ENCODE measurements at regions not wholly inside any gene's neighbourhood (a gene's known extent, or its start where the extent isn't known, plus 50 kb on each side); places are given as distances from the start of the nearest gene placed in this dataset.

- no peak overlapping the region for H3T11ph ChIP-seq (ENCODE audit: low read length)
- no peak overlapping the region for H2BK12ac ChIP-seq (ENCODE audit: insufficient read length, low read depth, low read length)
- no peaks in the 10 kb centered on the region for H3K79me2 ChIP-seq (ENCODE audit: insufficient read depth, low read length)
- no peak overlapping the region for H2BK15ac ChIP-seq (ENCODE audit: low read depth, low read length)
- H2BK5ac ChIP-seq (ENCODE audit: insufficient read length, low read length), result no peak overlapping the region
- H3K9ac ChIP-seq (ENCODE audit: extremely low read depth, insufficient read length, low read length), result no peak overlapping the region
- no peak for DNase-seq
- H3K56ac ChIP-seq (ENCODE audit: insufficient read length, low read depth, low read length), result no peak overlapping the region
- H3K9me3 ChIP-seq (ENCODE audit: control insufficient read depth, low read depth, low read length), result peaks cover 4% of the 10 kb centered on the region
- H3K4me1 ChIP-seq (ENCODE audit: insufficient read depth, low read length), result no peaks in the 10 kb centered on the region
- H4K91ac ChIP-seq (ENCODE audit: insufficient read length, low read depth, low read length), result no peak overlapping the region
- no peak overlapping the region for H2BK120ac ChIP-seq (ENCODE audit: low read depth, low read length, poor library complexity, severe bottlenecking)
- H4K20me1 ChIP-seq (ENCODE audit: control insufficient read depth, insufficient read depth, insufficient read length), result no peaks in the 10 kb centered on the region
- TF ChIP-seq CTCF (conservative IDR thresholded peaks at IDR 0.05), result no peak
- H3K9me3 Mint-ChIP-seq, result peaks cover 15 to 21% of the 10 kb centered on the region in 2 experiments
- no peak overlapping the region for H2AFZ ChIP-seq (ENCODE audit: low read length)
- no peaks in the 10 kb centered on the region; the same call in none of the 2 replicates for H3K27me3 Mint-ChIP-seq (ENCODE audit: low read depth)
- peaks cover 0 to 3% of the 10 kb centered on the region in 2 experiments; a peak in 1 of 4 replicates for H3K4me1 Mint-ChIP-seq
- no peaks in the 10 kb centered on the region for H3K23me2 ChIP-seq (ENCODE audit: insufficient read length, low read depth, low read length, poor library complexity, severe bottlenecking)
- H4K5ac ChIP-seq (ENCODE audit: insufficient read length, low read depth, low read length), result no peak overlapping the region
- no peaks in the 10 kb centered on the region for H3K79me1 ChIP-seq (ENCODE audit: insufficient read depth, low read depth, low read length, poor library complexity, severe bottlenecking)
- H3K36me3 Mint-ChIP-seq (ENCODE audit: insufficient read depth in 1 of 3, low read depth in 3 of 3), result peaks cover 0 to 6% (median 0%) of the 10 kb centered on the region in 3 experiments; a peak in 2 of 7 replicates
- H3K27ac ChIP-seq (ENCODE audit: insufficient read length, low read depth, low read length), result no peak overlapping the region
- H3K23ac ChIP-seq (ENCODE audit: insufficient read length, low read depth, low read length), result no peak overlapping the region
- no peak overlapping the region for H2BK20ac ChIP-seq (ENCODE audit: low read depth, low read length, poor library complexity, severe bottlenecking)
- no peak overlapping the region for H3K4ac ChIP-seq (ENCODE audit: low read depth, low read length)
- H3K4me2 ChIP-seq (ENCODE audit: insufficient read depth, insufficient read length, low read length), result no peak overlapping the region
- no peaks in the 10 kb centered on the region for H3K27me3 ChIP-seq (ENCODE audit: insufficient read depth, low read length)
- H2AK5ac ChIP-seq (ENCODE audit: insufficient read length, low read length), result no peak overlapping the region
- WGBS (ENCODE audit: extremely low coverage, insufficient read length, low lambda C conversion rate), result no CpG with 5 or more reads among the region's 11 CpGs
- H3K18ac ChIP-seq (ENCODE audit: insufficient read length, low read depth, low read length), result no peak overlapping the region
- H4K8ac ChIP-seq (replicated peaks; ENCODE audit: insufficient read length, low read depth, low read length), result no peak overlapping the region
- no peak overlapping the region for H3K4me3 Mint-ChIP-seq
- H3K14ac ChIP-seq (ENCODE audit: insufficient read depth, low read length), result no peak overlapping the region
- H3K27ac Mint-ChIP-seq, result no peak overlapping the region
These were observed 79.9 kb upstream of the OLFM1 start for GRCh38 chr9:135007601-135008000.

Data from H9 (cell line).